HCT116 (cell line): ENCODE measurements at regions not wholly inside any gene's neighbourhood (a gene's known extent, or its start where the extent isn't known, plus 50 kb on each side); places are given as distances from the start of the nearest gene placed in this dataset.

Experiments used
- ATAC-seq: fragments of 200-7000 bp; cut with Tn5 transposase; 2 replicates; pipeline ENCODE4 v1.9.1; 2020; ENCODE audit warnings: mild to moderate bottlenecking, moderate library complexity
- BruUV-seq: library from RNA; stranded (reverse); fragments of 400-500 nt; replicated peaks from 2 replicates; lab custom pipeline; 2021; lab: Mats Ljungman, UMichigan
- CTCF ChIA-PET: fragments of 300-600 bp; sonication (Branson Sonifier 250); formaldehyde crosslinking; loops from one replicate; lab custom pipeline; 2021; ENCODE audit warnings: antibody characterized with exemption; lab: Charles Lee
- POLR2A ChIA-PET: fragments of 300-600, 350-600 bp; sonication (Branson Sonifier 250); formaldehyde crosslinking; loops from one replicate; lab custom pipeline; 2021; ENCODE audit warnings: antibody characterized with exemption; lab: Charles Lee
- RAD21 ChIA-PET, 2 experiments: fragments of 300-600 bp; sonication (Branson Sonifier 250); formaldehyde crosslinking; loops; one replicate each; lab custom pipeline; 2023; ENCODE audit warnings: low total read pairs in 2 of 2; ENCODE audit not compliant: uncharacterized antibody in 2 of 2, unreplicated experiment in 2 of 2, low non-redundant PET in 1 of 2; lab: Charles Lee
- DNase-seq: peaks from one replicate; pipeline ENCODE4 v3.0.0-alpha.2; 2010; ENCODE audit warnings: low read depth, low spot score
- H2AFZ ChIP-seq: fragments of 200-600 bp; shearing (Covaris generic), sonication (generic); 2 replicates; pipeline ENCODE4 v1.6.1; 2017; ENCODE audit warnings: low read depth, mixed run types, mixed read lengths, antibody characterized with exemption, low read length; ENCODE audit not compliant: poor library complexity, severe bottlenecking
- H3K27ac ChIP-seq: 2 replicates; pipeline ENCODE4 v1.5.1; 2012; ENCODE audit warnings: low read depth, low read length
- H3K27me3 ChIP-seq: fragments of 200-600 bp; sonication (generic); 2 replicates; pipeline ENCODE4 v1.6.1; 2016; ENCODE audit warnings: mixed run types, low read length, mixed read lengths; ENCODE audit not compliant: insufficient read depth
- H3K36me3 ChIP-seq, 2 experiments: fragments of 200-500 bp in 1 of 2; fragments of 200-600 bp in 1 of 2; sonication (Bioruptor generic) in 1 of 2; sonication (generic) in 1 of 2; 2 replicates each; pipeline versions ENCODE4 v1.5.1 to v1.6.1; 2014 to 2016; ENCODE audit warnings: low read length in 2 of 2, inconsistent platforms in 1 of 2, mixed read lengths in 1 of 2, mixed run types in 1 of 2; ENCODE audit not compliant: insufficient read depth in 2 of 2, control insufficient read depth in 1 of 2
- H3K4me1 ChIP-seq, 2 experiments: fragments of 200-600 bp in 1 of 2; sonication (generic) in 1 of 2; 2 replicates each; pipeline versions ENCODE4 v1.5.1 to v1.6.1; 2012 to 2017; ENCODE audit warnings: low read length in 2 of 2, inconsistent platforms in 1 of 2, mild to moderate bottlenecking in 1 of 2, mixed read lengths in 1 of 2, mixed run types in 1 of 2, moderate library complexity in 1 of 2; ENCODE audit not compliant: insufficient read depth in 2 of 2, control insufficient read depth in 1 of 2
- H3K4me2 ChIP-seq: fragments of 200-600 bp; sonication (generic); 2 replicates; pipeline ENCODE4 v1.6.1; 2017; ENCODE audit warnings: mixed run types, low read length, mixed read lengths
- H3K4me3 ChIP-seq, 2 experiments: fragments of 200-600 bp in 1 of 2; sonication (generic) in 1 of 2; replicated peaks in 1 of 2; 2 replicates each; pipeline ENCODE4 v1.5.1; 2011 to 2016; ENCODE audit warnings: low read length in 2 of 2, control low read depth in 1 of 2, low read depth in 1 of 2, mild to moderate bottlenecking in 1 of 2, mixed read lengths in 1 of 2, mixed run types in 1 of 2
- H3K79me2 ChIP-seq: fragments of 200-600 bp; sonication (generic); 2 replicates; pipeline ENCODE4 v1.6.1; 2017; ENCODE audit warnings: mild to moderate bottlenecking, mixed run types, low read length, moderate library complexity, mixed read lengths; ENCODE audit not compliant: insufficient read depth
- H3K9ac ChIP-seq: fragments of 200-600 bp; sonication (generic); 2 replicates; pipeline ENCODE4 v1.6.1; 2016; ENCODE audit warnings: low read length, mixed read lengths
- H3K9me2 ChIP-seq: fragments of 200-600 bp; sonication (generic), shearing (Covaris generic); 2 replicates; pipeline ENCODE4 v1.6.1; 2017; ENCODE audit warnings: mixed run types, mild to moderate bottlenecking, moderate library complexity; ENCODE audit not compliant: insufficient read depth
- H3K9me3 ChIP-seq, 2 experiments: fragments of 200-500 bp in 1 of 2; fragments of 200-600 bp in 1 of 2; sonication (Bioruptor generic) in 1 of 2; sonication (generic) in 1 of 2; 2 replicates each; pipeline ENCODE4 v1.6.1; 2014 to 2017; ENCODE audit warnings: low read length in 2 of 2, mixed read lengths in 2 of 2, inconsistent platforms in 1 of 2, low read depth in 1 of 2, mild to moderate bottlenecking in 1 of 2, mixed run types in 1 of 2, moderate library complexity in 1 of 2; ENCODE audit not compliant: control insufficient read depth in 1 of 2, insufficient read depth in 1 of 2
- H4K20me1 ChIP-seq: fragments of 200-600 bp; sonication (generic), shearing (Covaris generic); 2 replicates; pipeline ENCODE4 v1.6.1; 2017; ENCODE audit warnings: mixed run types, mild to moderate bottlenecking, moderate library complexity; ENCODE audit not compliant: insufficient read depth
- EZH2 ChIP-seq: fragments of 200-600 bp; sonication (generic); IDR thresholded peaks from 2 replicates; pipeline ENCODE4 v1.6.1; 2017; ENCODE audit warnings: antibody characterized with exemption, mixed run types
- POLR2A ChIP-seq: IDR thresholded peaks from 2 replicates; pipeline ENCODE4 v1.7.0; 2011; ENCODE audit warnings: borderline replicate concordance; ENCODE audit not compliant: insufficient read depth, insufficient read length; ENCODE audit errors: extremely low read depth
- REST ChIP-seq: IDR thresholded peaks from 2 replicates; pipeline ENCODE4 v1.6.1; 2012; ENCODE audit warnings: low read depth
- ZNF274 ChIP-seq: fragments of 200-500 bp; sonication (Bioruptor generic); IDR thresholded peaks from 2 replicates; pipeline ENCODE4 v1.6.1; 2014; ENCODE audit warnings: mild to moderate bottlenecking, low read depth, low read length, inconsistent platforms
- intact Hi-C: fragments of 100-400 bp; cut with micrococcal nuclease; formaldehyde crosslinking; loops from 2 replicates; pipeline ENCODE4 v1.10.0; 2022
- TF ChIP-seq, protein P1 (sequence below), 3 experiments: fragments of 200-600 bp in 1 of 3; sonication (generic) in 1 of 3; IDR thresholded peaks in 2 of 3; conservative IDR thresholded peaks in 1 of 3; 2 replicates each; pipeline ENCODE4 v1.5.1; 2012 to 2017; ENCODE audit warnings: low read depth in 2 of 3, low read length in 2 of 3, antibody characterized with exemption in 1 of 3, borderline replicate concordance in 1 of 3, control low read depth in 1 of 3, mild to moderate bottlenecking in 1 of 3, mixed read lengths in 1 of 3, mixed run types in 1 of 3, moderate library complexity in 1 of 3; ENCODE audit not compliant: insufficient read depth in 1 of 3

DNA sequence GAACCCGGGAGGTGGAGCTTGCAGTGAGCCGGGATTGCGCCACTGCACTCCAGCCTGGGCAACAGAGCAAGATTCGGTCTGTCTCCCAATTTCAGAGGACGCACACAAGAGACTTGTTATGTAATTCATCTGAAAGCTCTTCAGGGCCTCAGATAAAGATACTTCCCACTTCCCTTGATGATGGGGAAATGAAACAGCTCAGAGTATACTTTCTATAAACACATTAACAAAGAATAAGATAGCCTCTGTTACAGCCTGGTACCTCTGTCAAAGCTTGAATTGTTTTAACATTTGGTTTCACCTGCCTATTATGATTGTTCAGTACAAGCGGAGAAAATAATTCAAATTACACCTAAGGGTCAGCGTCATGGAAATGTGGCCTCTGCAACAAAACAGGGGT is 622.9 kb upstream of the ADGRL4 start:
- BruUV-seq = no TSS peak
- no peak overlapping the region for H3K4me2 ChIP-seq
- intact Hi-C loops = no loop called here
- ChIA-PET RAD21 (no interaction called here), CTCF (no interaction called here), POLR2A (no interaction called here)
- no peaks in the 10 kb centered on the region for H4K20me1 ChIP-seq
- H3K9me3 ChIP-seq = no peaks in the 10 kb centered on the region
- no peaks in the 10 kb centered on the region for H3K36me3 ChIP-seq
- DNase-seq = no peak
- no peak overlapping the region for H3K4me3 ChIP-seq
- H3K9me2 ChIP-seq = no peaks in the 10 kb centered on the region
- H3K9ac ChIP-seq = no peak overlapping the region
- no peak overlapping the region for H2AFZ ChIP-seq
- H3K79me2 ChIP-seq = no peaks in the 10 kb centered on the region
- no peak overlapping the region for H3K27ac ChIP-seq
- no peak for ATAC-seq
- H3K4me1 ChIP-seq = no peaks in the 10 kb centered on the region
- no peak for TF ChIP-seq ZNF274
- TF ChIP-seq EZH2 = no peak
- TF ChIP-seq POLR2A = no peak
- no peaks in the 10 kb centered on the region for H3K27me3 ChIP-seq

DNA sequence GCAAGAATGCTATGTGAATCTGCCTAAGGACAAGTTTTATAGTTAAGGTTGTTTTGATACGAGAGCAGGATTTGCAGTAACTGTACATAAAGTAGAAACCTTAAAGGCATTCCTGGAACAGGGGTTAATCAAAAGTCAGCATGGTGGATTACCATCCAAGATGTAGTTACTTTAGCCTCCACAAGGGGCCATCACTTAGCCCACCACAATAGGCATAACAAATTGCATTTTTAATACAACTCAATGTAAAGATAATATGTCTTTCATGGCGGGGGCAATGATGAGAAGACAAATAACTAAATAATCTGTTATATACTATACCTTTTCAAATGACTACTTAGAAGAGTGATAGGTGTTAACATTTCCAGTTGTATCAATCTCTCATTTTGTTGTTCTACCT is 611.2 kb upstream of the ADGRL4 start:
- intact Hi-C loops = no loop called here
- H3K9me3 ChIP-seq = no peaks in the 10 kb centered on the region
- H2AFZ ChIP-seq = no peak overlapping the region
- DNase-seq (no peak), ATAC-seq (peak; percentile 50; the same call in 1 of the 2 replicates)
- no peak overlapping the region for H3K4me2 ChIP-seq
- H3K4me3 ChIP-seq = no peak overlapping the region
- no peaks in the 10 kb centered on the region for H3K9me2 ChIP-seq
- ChIA-PET CTCF (no interaction called here), POLR2A (no interaction called here), RAD21 (no interaction called here)
- no peaks in the 10 kb centered on the region for H3K79me2 ChIP-seq
- H4K20me1 ChIP-seq = no peaks in the 10 kb centered on the region
- no peaks in the 10 kb centered on the region for H3K27me3 ChIP-seq
- H3K4me1 ChIP-seq = no peaks in the 10 kb centered on the region
- H3K9ac ChIP-seq = no peak overlapping the region
- no peaks in the 10 kb centered on the region for H3K36me3 ChIP-seq
- no TSS peak for BruUV-seq
- no peak for TF ChIP-seq REST
- TF ChIP-seq, protein P1, sequence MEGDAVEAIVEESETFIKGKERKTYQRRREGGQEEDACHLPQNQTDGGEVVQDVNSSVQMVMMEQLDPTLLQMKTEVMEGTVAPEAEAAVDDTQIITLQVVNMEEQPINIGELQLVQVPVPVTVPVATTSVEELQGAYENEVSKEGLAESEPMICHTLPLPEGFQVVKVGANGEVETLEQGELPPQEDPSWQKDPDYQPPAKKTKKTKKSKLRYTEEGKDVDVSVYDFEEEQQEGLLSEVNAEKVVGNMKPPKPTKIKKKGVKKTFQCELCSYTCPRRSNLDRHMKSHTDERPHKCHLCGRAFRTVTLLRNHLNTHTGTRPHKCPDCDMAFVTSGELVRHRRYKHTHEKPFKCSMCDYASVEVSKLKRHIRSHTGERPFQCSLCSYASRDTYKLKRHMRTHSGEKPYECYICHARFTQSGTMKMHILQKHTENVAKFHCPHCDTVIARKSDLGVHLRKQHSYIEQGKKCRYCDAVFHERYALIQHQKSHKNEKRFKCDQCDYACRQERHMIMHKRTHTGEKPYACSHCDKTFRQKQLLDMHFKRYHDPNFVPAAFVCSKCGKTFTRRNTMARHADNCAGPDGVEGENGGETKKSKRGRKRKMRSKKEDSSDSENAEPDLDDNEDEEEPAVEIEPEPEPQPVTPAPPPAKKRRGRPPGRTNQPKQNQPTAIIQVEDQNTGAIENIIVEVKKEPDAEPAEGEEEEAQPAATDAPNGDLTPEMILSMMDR (IDR thresholded peaks at IDR 0.05 in 2 of 3, conservative IDR thresholded peaks at IDR 0.05 in 1 of 3; ENCODE audit: borderline replicate concordance in 1 of 3, insufficient read depth in 1 of 3, low read depth in 2 of 3, low read length in 2 of 3) = peak in 2 of 3 experiments; percentile 31 to 36; a peak in 3 of 6 replicates
- H3K27ac ChIP-seq = no peak overlapping the region
